GM19324 (cell line): ENCODE measurements at regions not wholly inside any gene's neighbourhood (a gene's known extent, or its start where the extent isn't known, plus 50 kb on each side); places are given as distances from the start of the nearest gene placed in this dataset.
"Not testable (repeated sequence)": the region's sequence is repeated elsewhere in the genome, so short reads cannot be mapped to it uniquely, and the experiment has no call there.

Source experiments
- ATAC-seq: cut with Tn5 transposase; IDR thresholded peaks from one replicate; pipeline ENCODE4 v1.9.1; 2021; ENCODE audit warnings: mild to moderate bottlenecking, moderate library complexity; ENCODE audit not compliant: unreplicated experiment, low FRiP score

GRCh38 chr2:595831-596592, 81.2 kb downstream of the TMEM18 start:
- no peak for ATAC-seq

- no peak for ATAC-seq
Observed at GRCh38 chr2:595141-595815, 81.9 kb downstream of the TMEM18 start.

- ATAC-seq, result no peak
Observed at GRCh38 chr2:594297-594949, 82.8 kb downstream of the TMEM18 start.

- ATAC-seq, result no peak
Observed at GRCh38 chr2:593356-594026, 83.7 kb downstream of the TMEM18 start.

- ATAC-seq, result no peak
Observed at GRCh38 chr2:592737-593136, 84.5 kb downstream of the TMEM18 start.

GRCh38 chr2:590214-591175, 86.7 kb downstream of the TMEM18 start:
- ATAC-seq, result no peak

GRCh38 chr2:589281-590130, 87.7 kb downstream of the TMEM18 start:
- no peak for ATAC-seq

- no peak for ATAC-seq
Observed at GRCh38 chr2:588074-588645, 89.0 kb downstream of the TMEM18 start.

GRCh38 chr2:587087-587960, 89.9 kb downstream of the TMEM18 start:
- ATAC-seq, result no peak

- no peak for ATAC-seq
Observed at GRCh38 chr2:586641-587076, 90.5 kb downstream of the TMEM18 start.

- peak; percentile 96 for ATAC-seq
Observed at GRCh38 chr2:584863-585823, 92.1 kb downstream of the TMEM18 start.

GRCh38 chr2:583666-584065, 93.5 kb downstream of the TMEM18 start:
- no peak for ATAC-seq

GRCh38 chr2:582792-583528, 94.2 kb downstream of the TMEM18 start:
- no peak for ATAC-seq

- ATAC-seq, result not testable (repeated sequence)
Observed at GRCh38 chr2:582289-582688, 94.9 kb downstream of the TMEM18 start.

- ATAC-seq, result no peak
Observed at GRCh38 chr2:579961-580360, 97.2 kb downstream of the TMEM18 start.

- no peak for ATAC-seq
Observed at GRCh38 chr2:579351-579886, 97.8 kb downstream of the TMEM18 start.
